GM21825 (cell line): ENCODE measurements at regions not wholly inside any gene's neighbourhood (a gene's known extent, or its start where the extent isn't known, plus 50 kb on each side); places are given as distances from the start of the nearest gene placed in this dataset.
"Not testable (repeated sequence)": the region's sequence is repeated elsewhere in the genome, so short reads cannot be mapped to it uniquely, and the experiment has no call there.

Experiments
- ATAC-seq: cut with Tn5 transposase; IDR thresholded peaks from one replicate; pipeline ENCODE4 v1.9.1; 2021; ENCODE audit warnings: mild to moderate bottlenecking, moderate library complexity; ENCODE audit not compliant: unreplicated experiment

- ATAC-seq = no peak
Observed at GRCh38 chr14:44620121-44621019, 113.3 kb upstream of the FSCB start.

- ATAC-seq = no peak
Observed at GRCh38 chr14:44616204-44616603, 109.1 kb upstream of the FSCB start.

- ATAC-seq = no peak
Observed at GRCh38 chr14:44613061-44613712, 106.1 kb upstream of the FSCB start.

GRCh38 chr14:44612002-44612401 is 104.9 kb upstream of the FSCB start:
- ATAC-seq = no peak

DNA sequence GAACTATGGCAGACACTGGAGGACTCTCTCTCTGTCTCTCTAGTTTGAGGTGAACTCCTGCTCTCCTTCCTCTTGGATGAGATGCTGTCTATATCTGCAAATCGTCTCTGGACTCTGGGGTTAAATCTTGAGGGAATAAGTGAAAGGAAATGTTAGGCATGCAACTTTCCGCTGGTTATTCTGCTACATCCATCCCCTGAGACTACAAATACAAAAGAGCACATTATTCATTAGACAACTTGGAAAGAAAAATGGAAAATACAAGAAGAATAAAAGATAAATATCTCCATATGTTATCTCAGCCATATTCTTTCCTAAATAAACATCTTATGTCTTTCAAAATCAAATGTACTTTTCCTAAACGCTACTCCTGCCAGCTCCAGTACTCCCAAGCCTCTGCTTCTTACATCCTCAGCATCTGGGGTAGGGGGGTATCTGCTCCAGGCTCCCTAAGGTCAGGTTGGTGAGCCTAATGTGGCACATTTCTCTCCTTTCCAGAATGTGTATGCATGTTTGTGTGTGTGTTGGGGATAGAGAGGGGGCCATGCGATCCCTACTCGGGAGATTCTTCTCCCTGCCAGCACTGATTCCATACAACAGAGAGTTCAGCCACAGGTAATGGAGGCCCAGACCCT is 102.9 kb upstream of the FSCB start:
- ATAC-seq = no peak

DNA sequence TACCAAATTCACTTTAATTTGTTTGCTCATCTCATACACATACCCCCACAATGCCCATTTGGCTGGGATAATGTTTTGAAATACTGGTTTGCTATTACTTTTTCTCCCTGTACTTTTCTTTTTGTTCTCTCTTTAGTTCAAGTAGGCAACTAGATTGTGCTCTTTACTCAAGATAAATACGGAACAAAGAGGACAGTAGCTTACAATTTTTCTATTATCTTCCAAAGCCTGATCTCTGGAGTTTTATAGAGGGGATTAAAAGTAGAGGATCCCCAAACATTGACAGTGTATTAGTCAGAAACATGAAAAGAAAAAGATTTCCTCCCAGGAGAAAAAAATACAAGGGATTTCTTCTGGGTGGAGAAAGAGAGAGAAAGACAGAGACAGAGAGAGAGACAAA is 102.1 kb upstream of the FSCB start:
- ATAC-seq = no peak

DNA sequence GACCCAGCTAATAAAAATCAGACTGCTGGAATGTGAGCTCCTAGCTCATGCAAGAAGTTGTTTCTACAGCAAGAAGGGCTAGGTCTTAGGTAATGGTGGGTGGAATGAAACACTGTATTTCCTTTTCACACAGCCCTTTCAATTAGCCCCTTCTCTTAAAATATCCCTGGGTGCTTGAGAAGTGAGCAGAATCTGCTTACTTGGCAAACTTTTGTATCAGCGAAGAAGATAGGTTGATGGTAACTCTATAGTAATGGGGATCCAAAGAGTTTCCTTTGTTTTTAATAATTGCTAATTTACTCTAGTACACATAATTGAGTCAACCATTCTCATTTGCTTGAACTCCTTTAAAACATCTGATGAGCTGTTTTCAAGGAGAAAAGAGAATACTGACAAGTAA is 100.6 kb upstream of the FSCB start:
- ATAC-seq = no peak

GRCh38 chr14:44606576-44606975 is 99.5 kb upstream of the FSCB start:
- ATAC-seq = no peak

- not testable (repeated sequence) for ATAC-seq
Observed at GRCh38 chr14:44601266-44601665, 94.2 kb upstream of the FSCB start.

DNA sequence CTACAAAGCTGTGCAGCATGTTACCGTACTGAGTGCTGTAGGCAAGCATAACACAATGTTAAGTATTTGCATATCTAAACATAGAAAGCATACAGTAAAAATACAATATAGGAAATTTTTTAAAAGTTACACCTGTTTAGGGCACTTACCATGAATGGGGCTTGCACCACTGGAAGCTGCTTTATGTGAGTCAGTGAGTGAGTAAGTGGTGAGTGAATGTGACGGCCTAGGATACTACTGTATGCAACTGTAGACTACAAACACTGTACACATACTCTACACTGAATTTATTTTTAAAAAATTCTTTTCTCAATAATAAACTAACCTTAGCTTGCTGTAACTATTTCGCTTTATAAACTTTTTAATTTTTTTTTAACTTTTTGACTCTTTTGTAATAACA is 82.1 kb upstream of the FSCB start:
- no peak for ATAC-seq

DNA sequence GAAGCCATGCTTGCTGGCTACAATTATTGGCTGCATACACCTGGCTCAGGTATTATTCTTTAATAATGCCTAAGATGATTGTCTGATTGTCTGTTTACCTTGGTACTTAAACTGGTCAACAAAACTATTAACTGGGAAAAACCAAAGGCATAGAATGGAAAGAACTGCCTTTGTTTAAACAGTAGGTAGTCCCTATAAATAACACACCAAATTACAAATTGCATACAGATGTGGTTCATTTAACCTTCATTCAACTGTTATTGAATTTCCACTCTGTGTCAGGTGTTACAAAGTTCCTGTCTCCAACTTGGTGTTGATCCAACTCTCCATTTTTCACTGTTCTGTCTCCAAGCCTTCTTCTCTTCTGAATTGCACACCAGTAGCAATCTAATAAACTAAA is 79.8 kb upstream of the FSCB start:
- ATAC-seq = no peak

DNA sequence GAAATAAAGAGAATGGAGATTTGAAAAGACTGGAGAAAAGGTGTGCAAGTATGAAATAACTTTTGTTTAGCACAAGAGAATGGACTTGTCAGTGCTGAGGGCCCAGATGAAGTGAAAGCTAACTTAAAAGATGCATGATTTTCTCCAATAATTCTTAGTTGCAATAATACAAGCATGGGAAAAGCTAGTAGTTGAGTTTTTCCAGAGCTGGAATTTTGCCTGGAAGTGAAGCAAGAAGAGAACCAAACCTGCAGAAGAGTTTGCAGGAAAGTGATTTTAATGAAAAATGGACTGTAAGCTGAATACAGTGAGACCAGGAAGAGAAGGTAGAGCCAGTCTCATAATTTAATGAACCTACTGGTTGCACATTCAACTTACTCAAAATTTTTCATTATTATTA is 69.3 kb upstream of the FSCB start:
- no peak for ATAC-seq

- no peak for ATAC-seq
Observed at GRCh38 chr14:44567997-44568396, 60.9 kb upstream of the FSCB start.

DNA sequence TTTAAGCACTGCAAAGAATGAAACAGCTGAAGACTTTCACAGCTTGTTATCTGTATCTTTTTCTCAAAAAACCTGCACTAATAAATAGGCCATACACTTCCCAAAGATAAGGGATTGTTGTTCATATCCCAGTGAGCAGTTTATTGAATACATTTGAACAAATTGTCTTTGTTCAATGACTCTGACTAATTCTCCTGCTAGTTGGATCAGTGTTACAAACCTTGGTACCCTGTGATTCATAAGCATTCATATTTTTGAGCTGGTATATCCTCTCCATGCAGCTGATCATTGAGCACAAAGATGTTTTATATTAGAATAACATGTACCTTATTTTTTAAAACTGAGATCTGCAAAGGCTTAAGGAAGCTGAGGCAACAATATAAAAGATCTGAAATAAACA is 58.9 kb upstream of the FSCB start:
- ATAC-seq = no peak

- ATAC-seq = no peak
Observed at GRCh38 chr14:44564908-44565307, 57.8 kb upstream of the FSCB start.
